ENCODE measurements at regions not wholly inside any gene's neighbourhood (a gene's known extent, or its start where the extent isn't known, plus 50 kb on each side); places are given as distances from the start of the nearest gene placed in this dataset.
"Not testable (repeated sequence)": the region's sequence is repeated elsewhere in the genome, so short reads cannot be mapped to it uniquely, and the experiment has no call there.

DNA sequence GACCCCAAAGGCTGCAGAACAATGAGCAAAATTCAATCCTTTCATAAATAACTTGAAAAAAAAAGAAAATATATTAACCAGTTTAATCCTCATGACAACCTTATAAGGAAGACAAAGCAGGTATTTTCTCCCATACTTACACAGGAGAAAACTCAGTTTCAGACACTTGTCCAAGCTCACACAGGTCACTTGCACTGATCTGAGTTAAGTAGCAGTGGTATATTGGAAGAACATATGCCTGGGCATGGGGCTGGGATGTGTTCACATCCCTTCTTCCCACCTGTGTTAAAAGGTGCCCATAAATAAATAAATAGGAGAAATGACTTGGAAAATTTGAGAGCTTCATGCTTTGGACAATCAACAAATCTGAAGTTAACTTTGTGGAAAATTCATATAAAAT lies 63.5 kb upstream of the SELENOP start:
- TF ChIP-seq CTCF (IDR thresholded peaks at IDR 0.05) = no peak
- TF ChIP-seq ZFX (IDR thresholded peaks at IDR 0.05; ENCODE audit: borderline replicate concordance) = no peak
- no peak overlapping the region for H3K27ac ChIP-seq

DNA sequence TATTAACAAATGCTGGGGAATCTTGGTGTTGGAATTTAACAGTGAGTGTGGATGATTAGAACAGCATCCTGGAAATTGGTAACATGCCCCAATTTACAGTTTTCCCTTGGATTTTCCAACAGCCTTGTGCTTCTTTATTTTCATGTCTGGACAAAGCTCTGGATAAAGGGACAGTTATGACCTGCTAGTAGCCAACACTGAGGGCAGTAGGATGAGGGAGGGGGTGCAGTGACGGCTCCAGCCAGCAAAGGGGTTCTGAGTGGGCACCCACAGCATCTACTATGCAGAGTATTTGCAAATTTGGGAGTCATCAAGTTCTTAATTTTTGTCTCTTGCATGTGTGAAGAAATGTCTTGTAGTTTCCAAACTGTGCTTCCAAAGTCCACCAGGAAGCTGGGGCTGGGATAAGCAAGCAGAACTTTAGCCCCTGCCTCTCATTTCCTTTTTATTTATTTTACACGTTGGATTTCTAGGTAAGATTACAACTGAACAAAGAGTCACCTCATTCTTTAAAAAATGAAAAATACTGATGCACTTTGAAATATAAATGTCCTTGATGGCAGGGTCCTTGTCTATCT lies 63.0 kb upstream of the SELENOP start:
- no peak for TF ChIP-seq CTCF (IDR thresholded peaks at IDR 0.05)
- no peak for TF ChIP-seq ZFX (IDR thresholded peaks at IDR 0.05; ENCODE audit: borderline replicate concordance)
- H3K27ac ChIP-seq = no peak overlapping the region

DNA sequence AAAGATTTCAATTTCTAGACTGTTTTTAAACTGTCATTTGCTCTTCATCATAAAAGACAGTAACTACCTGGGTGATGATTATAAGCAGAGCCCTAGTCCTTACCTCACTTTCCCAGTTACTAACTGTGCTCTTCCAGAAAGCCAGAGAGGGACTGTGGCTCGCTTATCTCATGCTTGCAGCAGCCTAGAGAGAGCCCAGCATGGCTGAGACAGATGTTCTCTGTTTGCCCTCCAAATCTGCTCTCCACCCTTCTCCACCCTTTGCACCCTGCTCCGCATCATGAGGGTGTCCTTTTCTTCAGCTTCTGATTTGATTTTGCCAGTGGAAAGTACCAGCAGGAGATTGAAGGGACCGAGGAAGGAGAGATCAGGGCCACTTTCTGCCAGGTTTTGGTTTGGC lies 61.2 kb upstream of the SELENOP start:
- TF ChIP-seq ZFX (IDR thresholded peaks at IDR 0.05; ENCODE audit: borderline replicate concordance) = no peak
- no peak for TF ChIP-seq CTCF (IDR thresholded peaks at IDR 0.05)
- no peak overlapping the region for H3K27ac ChIP-seq

GRCh38 chr5:42870882-42871418 lies 59.3 kb upstream of the SELENOP start:
- no peak for TF ChIP-seq ZFX (IDR thresholded peaks at IDR 0.05; ENCODE audit: borderline replicate concordance)
- no peak for TF ChIP-seq CTCF (IDR thresholded peaks at IDR 0.05)
- no peak overlapping the region for H3K27ac ChIP-seq

- not testable (repeated sequence) for H3K27ac ChIP-seq
These were observed 56.7 kb upstream of the SELENOP start for GRCh38 chr5:42868417-42868816.

- not testable (repeated sequence) for H3K27ac ChIP-seq
These were observed 53.1 kb upstream of the SELENOP start for GRCh38 chr5:42864749-42865148.

Data from 22Rv1 (cell line).